GM21360 (cell line): ENCODE measurements at regions not wholly inside any gene's neighbourhood (a gene's known extent, or its start where the extent isn't known, plus 50 kb on each side); places are given as distances from the start of the nearest gene placed in this dataset.
"Not testable (repeated sequence)": the region's sequence is repeated elsewhere in the genome, so short reads cannot be mapped to it uniquely, and the experiment has no call there.

Experiments
- ATAC-seq: cut with Tn5 transposase; IDR thresholded peaks from one replicate; pipeline ENCODE4 v1.9.1; 2021; ENCODE audit warnings: mild to moderate bottlenecking, moderate library complexity; ENCODE audit not compliant: unreplicated experiment

GRCh38 chr2:66110086-66110485, 324.8 kb upstream of the MEIS1 start:
- no peak for ATAC-seq

- no peak for ATAC-seq
Measured at GRCh38 chr2:66109419-66109818, 325.5 kb upstream of the MEIS1 start.

- no peak for ATAC-seq
Measured at GRCh38 chr2:66105066-66105753, 329.7 kb upstream of the MEIS1 start.

- ATAC-seq, result no peak
Measured at GRCh38 chr2:66103581-66103980, 331.3 kb upstream of the MEIS1 start.

DNA sequence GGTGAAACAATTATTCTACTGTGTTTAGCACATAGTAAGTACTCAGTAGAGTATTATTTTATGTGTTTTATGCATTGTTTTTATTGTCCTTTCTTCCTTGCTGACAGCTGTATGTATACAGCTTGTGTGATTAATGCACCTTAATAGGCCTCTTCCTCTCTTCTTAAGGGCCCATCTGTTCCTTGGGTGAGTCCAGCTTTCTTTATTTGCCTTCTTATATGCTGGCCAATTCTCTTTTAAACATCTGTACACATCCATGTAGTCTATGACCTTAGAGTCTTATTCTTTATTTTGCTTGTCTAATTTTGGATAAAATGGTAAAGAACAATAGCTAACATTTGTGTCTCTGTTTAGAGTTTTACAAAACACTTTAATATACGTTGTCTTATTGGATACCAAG, 333.7 kb upstream of the MEIS1 start:
- no peak for ATAC-seq

DNA sequence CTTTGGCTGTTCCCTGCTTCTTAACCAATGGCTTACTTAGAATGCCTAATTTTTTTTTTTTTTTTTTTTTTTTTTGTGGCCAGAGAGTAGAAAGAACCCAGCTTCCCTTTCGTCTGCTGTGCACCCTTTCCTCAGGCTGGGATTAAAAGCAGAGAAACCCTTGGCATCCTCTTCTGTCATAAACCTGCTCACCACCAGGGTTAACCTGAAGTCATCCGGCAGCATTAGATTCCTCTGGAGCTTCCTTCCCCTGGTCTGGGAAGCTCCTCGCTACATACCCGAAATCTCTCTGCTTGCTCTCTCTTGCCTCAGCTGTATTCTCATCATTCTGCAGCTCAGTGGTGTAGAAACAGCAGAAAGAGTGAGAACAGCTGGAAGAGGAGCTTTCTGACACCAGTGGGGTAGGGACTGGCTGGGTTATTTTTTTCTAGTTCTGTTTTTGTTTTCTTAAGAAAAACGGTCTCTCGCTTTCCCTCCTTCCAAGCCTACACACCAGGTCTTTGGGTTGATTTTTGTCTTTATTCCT, 339.0 kb upstream of the MEIS1 start:
- no peak for ATAC-seq

DNA sequence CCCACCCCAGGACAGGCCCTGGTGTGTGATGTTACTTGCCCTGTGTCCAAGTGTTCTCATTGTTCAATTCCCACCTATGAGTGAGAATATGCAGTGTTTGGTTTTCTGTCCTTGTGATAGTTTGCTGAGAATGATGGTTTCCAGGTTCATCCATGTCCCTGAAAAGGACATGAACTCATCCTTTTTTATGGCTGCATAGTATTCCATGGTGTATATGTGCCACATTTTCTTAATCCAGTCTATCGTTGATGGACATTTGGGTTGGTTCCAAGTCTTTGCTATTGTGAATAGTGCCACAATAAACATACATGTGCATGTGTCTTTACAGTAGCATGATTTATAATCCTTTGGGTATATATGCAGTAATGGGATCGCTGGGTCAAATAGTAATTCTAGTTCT, 340.2 kb upstream of the MEIS1 start:
- not testable (repeated sequence) for ATAC-seq

DNA sequence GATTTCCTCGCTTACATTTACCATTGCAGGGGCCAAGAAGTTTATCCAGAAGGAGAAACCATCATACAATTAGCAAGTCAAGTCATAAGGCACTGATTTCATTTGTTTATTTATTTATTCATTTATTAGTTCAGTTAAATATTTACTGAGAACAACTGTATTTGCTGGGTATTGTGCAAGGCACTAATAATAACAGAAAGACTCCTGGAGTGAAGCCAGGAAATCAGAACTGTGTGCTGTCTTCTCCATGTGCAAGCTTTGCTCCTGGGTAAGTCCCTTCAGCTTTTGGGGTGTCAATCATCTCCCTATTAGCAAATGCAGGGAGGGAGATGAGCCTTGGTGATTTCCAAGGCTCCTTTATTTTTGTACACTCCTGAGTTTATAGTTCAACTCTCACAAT, 341.6 kb upstream of the MEIS1 start:
- ATAC-seq, result no peak

GRCh38 chr2:66084948-66085590, 349.9 kb upstream of the MEIS1 start:
- ATAC-seq, result no peak

- no peak for ATAC-seq
Measured at GRCh38 chr2:66082581-66082980, 352.3 kb upstream of the MEIS1 start.

GRCh38 chr2:66080127-66080526, 354.8 kb upstream of the MEIS1 start:
- no peak for ATAC-seq

GRCh38 chr2:66073172-66073571, 361.8 kb upstream of the MEIS1 start:
- no peak for ATAC-seq

DNA sequence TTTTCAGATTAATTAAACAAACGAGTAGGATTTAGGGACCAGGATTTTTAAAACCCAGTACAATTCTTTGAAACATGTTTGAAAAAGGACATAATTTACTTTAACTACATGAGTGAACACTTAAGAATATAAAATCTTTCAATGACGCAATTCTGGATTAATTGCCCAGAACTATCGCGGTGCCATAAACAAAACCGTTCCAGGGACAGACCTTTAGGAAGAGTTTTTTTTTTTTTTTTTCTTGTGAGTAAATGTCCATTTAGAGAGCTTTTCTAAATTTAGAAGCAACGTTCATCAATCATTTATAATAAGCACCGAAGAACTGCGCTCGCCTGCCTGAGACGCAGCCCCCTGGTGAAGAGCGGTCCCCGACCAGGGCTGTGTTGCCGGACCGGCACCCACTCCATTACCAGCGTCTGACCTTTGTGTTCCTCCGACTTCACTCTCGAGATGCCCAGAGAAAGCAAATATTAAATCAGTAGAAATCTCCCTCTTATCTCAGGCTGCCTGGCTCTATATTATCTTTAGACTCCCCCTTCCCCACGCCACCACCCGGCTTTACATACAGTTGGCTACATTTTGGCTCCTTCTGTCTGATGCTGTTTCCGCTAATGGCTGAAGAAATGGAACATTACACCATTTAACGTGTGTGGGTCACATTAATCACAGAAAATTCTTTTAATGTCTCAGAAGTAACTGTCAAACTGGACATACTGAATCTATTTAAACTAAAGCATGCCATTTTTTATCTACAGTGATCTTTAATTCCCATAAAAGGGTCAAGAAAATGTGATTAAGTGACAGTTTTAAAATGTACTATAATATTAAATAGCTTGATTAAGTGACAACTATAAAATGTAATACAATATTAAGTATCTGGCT, 364.0 kb upstream of the MEIS1 start:
- ATAC-seq, result no peak

- no peak for ATAC-seq
Measured at GRCh38 chr2:66069937-66070720, 364.8 kb upstream of the MEIS1 start.

DNA sequence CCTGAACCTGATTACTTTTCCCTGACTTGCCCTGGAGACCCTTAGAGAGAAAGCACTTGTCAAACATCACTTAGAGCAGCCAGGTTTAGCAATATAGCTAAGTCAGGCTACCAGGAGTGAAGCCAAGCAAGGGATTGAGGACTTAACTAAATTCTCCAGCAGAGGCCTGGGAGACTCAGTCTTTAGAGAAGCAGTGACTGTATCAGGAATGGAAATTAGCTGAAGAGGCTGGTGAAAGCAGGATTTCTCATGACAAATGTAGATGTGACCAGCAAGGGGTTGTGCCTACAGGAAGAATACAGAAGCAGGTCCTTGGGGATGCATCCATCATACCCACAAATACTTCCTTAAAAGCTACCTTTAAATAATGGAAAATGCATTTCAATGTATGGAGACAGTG, 368.9 kb upstream of the MEIS1 start:
- no peak for ATAC-seq

- ATAC-seq, result no peak
Measured at GRCh38 chr2:66059332-66059731, 375.6 kb upstream of the MEIS1 start.

- no peak for ATAC-seq
Measured at GRCh38 chr2:66058675-66059074, 376.2 kb upstream of the MEIS1 start.

DNA sequence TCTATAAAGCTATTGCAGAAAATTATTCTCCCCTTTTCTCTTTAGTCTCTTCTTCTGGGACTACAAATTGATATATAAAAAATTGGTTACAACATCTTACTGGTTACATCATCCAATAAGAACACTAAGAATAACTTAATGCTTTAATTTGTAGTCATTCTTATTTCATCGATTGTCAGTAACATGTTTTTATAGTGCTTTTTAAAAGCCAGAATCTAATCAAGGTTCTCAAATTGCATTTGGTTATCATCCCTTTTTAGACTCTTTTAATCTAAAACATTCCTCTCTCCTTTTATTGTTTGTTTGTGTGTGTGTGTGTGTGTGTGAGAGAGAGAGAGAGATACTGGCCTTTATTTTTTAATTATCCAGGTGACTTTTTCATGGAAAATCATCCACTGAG, 377.1 kb upstream of the MEIS1 start:
- ATAC-seq, result no peak

- no peak for ATAC-seq
Measured at GRCh38 chr2:66050392-66050791, 384.5 kb upstream of the MEIS1 start.

DNA sequence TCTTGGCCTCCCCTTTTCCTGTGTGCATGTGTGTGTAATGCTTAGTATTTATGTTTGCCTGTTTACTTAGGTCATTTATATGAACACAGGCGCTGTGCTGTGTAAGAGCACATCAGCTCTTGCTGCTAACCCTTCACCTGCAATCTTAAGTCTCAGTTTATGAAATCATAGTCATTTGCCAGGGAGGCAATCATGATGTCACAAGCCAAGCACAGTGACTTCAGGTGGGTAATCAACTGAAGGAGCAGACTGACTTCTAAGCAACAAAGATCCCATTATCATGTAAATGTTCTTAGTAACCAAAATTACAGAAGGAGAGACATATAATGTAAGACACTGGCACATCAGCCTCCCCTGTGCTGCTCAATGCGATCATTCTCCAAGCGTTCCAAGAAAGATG, 386.3 kb upstream of the MEIS1 start:
- no peak for ATAC-seq
